ENCODE measurements at regions not wholly inside any gene's neighbourhood (a gene's known extent, or its start where the extent isn't known, plus 50 kb on each side); places are given as distances from the start of the nearest gene placed in this dataset.

GRCh38 chr2:195472501-195473234 is 184.4 kb upstream of the SLC39A10 start:
- TF ChIP-seq CTCF (IDR thresholded peaks at IDR 0.05) (no peak), POLR2A (IDR thresholded peaks at IDR 0.05) (no peak), EP300 (IDR thresholded peaks at IDR 0.05) (no peak)

Data from suprapubic skin (tissue), 3 donors.